ENCODE measurements at regions not wholly inside any gene's neighbourhood (a gene's known extent, or its start where the extent isn't known, plus 50 kb on each side); places are given as distances from the start of the nearest gene placed in this dataset.

- TF ChIP-seq OSR1 (CRISPR knock-in tag; IDR thresholded peaks at IDR 0.05) (no peak), ZFP30 (CRISPR knock-in tag; IDR thresholded peaks at IDR 0.05) (no peak), ZNF70 (CRISPR knock-in tag; IDR thresholded peaks at IDR 0.05) (no peak), ZNF8 (CRISPR knock-in tag; IDR thresholded peaks at IDR 0.05) (no peak), CSRNP3 (CRISPR knock-in tag; IDR thresholded peaks at IDR 0.05) (no peak), ESRRG (CRISPR knock-in tag; IDR thresholded peaks at IDR 0.05) (no peak)
- TF ChIP-seq, protein P1, sequence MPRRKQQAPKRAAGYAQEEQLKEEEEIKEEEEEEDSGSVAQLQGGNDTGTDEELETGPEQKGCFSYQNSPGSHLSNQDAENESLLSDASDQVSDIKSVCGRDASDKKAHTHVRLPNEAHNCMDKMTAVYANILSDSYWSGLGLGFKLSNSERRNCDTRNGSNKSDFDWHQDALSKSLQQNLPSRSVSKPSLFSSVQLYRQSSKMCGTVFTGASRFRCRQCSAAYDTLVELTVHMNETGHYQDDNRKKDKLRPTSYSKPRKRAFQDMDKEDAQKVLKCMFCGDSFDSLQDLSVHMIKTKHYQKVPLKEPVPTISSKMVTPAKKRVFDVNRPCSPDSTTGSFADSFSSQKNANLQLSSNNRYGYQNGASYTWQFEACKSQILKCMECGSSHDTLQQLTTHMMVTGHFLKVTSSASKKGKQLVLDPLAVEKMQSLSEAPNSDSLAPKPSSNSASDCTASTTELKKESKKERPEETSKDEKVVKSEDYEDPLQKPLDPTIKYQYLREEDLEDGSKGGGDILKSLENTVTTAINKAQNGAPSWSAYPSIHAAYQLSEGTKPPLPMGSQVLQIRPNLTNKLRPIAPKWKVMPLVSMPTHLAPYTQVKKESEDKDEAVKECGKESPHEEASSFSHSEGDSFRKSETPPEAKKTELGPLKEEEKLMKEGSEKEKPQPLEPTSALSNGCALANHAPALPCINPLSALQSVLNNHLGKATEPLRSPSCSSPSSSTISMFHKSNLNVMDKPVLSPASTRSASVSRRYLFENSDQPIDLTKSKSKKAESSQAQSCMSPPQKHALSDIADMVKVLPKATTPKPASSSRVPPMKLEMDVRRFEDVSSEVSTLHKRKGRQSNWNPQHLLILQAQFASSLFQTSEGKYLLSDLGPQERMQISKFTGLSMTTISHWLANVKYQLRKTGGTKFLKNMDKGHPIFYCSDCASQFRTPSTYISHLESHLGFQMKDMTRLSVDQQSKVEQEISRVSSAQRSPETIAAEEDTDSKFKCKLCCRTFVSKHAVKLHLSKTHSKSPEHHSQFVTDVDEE (CRISPR knock-in tag; IDR thresholded peaks at IDR 0.05) = no peak
Observed at GRCh38 chr17:36723459-36724025, 122.2 kb downstream of the MRM1 start (continued).

DNA sequence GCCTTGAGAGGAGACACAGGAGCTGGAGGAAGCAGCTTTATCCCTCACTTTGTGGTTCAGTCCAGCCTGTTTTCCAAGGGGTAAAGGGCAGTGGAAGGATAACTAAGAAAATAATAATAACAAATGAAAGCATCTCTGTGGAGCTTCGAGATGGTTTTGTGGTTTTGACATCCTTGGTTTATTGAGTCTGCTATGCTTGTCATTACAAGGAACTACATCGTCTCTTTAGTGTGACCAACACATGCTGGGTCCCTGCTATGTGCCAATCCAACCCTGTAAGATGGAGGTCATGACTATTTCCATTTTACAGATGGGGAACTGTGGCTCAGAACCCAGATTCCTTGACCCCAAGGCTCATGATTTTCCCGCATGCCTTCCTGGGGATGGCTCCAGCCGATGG lies 124.8 kb downstream of the MRM1 start:
- TF ChIP-seq, protein P2, sequence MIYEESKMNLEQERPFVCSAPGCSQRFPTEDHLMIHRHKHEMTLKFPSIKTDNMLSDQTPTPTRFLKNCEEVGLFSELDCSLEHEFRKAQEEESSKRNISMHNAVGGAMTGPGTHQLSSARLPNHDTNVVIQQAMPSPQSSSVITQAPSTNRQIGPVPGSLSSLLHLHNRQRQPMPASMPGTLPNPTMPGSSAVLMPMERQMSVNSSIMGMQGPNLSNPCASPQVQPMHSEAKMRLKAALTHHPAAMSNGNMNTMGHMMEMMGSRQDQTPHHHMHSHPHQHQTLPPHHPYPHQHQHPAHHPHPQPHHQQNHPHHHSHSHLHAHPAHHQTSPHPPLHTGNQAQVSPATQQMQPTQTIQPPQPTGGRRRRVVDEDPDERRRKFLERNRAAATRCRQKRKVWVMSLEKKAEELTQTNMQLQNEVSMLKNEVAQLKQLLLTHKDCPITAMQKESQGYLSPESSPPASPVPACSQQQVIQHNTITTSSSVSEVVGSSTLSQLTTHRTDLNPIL (CRISPR knock-in tag; IDR thresholded peaks at IDR 0.05; ENCODE audit: low read depth) = no peak
- TF ChIP-seq ZFP30 (CRISPR knock-in tag; IDR thresholded peaks at IDR 0.05) (no peak), ZFP3 (CRISPR knock-in tag; IDR thresholded peaks at IDR 0.05) (no peak), RARB (CRISPR knock-in tag; IDR thresholded peaks at IDR 0.05) (no peak), BACH2 (CRISPR knock-in tag; IDR thresholded peaks at IDR 0.05; ENCODE audit: borderline replicate concordance) (no peak), ARNTL (CRISPR knock-in tag; IDR thresholded peaks at IDR 0.05; ENCODE audit: borderline replicate concordance, low read depth) (no peak), PPARA (CRISPR knock-in tag; IDR thresholded peaks at IDR 0.05; ENCODE audit: borderline replicate concordance) (no peak), CSDC2 (CRISPR knock-in tag; IDR thresholded peaks at IDR 0.05) (no peak)
- TF ChIP-seq, protein P1 (CRISPR knock-in tag; IDR thresholded peaks at IDR 0.05) = no peak
- ATAC-seq = no peak

DNA sequence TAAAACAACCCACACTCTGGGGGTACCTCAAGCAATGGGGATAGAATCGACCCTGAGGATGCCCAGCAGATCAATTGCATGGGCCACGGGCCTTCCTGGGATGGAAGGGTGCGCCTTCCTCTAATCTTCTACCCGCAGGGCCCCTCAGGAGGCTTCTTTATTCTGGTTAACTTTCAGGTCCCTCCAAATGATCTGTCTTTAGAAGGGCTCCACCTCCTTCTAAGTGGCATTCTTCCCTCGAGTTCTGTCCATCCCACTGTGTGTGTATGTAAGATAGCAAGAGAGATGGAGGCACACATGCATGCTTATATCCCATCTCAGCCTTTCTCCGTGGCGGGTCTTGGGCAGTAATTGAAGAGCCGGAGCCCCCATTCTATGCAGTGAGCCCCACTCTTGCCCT lies 125.7 kb downstream of the MRM1 start:
- no peak for ATAC-seq
- TF ChIP-seq ESRRG (CRISPR knock-in tag; IDR thresholded peaks at IDR 0.05) (no peak), GLIS3 (CRISPR knock-in tag; IDR thresholded peaks at IDR 0.05) (no peak), PPARA (CRISPR knock-in tag; IDR thresholded peaks at IDR 0.05; ENCODE audit: borderline replicate concordance) (no peak), BACH2 (CRISPR knock-in tag; IDR thresholded peaks at IDR 0.05; ENCODE audit: borderline replicate concordance) (no peak), ZFP30 (CRISPR knock-in tag; IDR thresholded peaks at IDR 0.05) (no peak), TCF4 (CRISPR knock-in tag; IDR thresholded peaks at IDR 0.05; ENCODE audit: borderline replicate concordance) (no peak), ZNF8 (CRISPR knock-in tag; IDR thresholded peaks at IDR 0.05) (no peak), ZNF565 (CRISPR knock-in tag; conservative IDR thresholded peaks at IDR 0.05; ENCODE audit: low read depth) (no peak), ZC3H10 (CRISPR knock-in tag; IDR thresholded peaks at IDR 0.05) (no peak), CSRNP3 (CRISPR knock-in tag; IDR thresholded peaks at IDR 0.05) (no peak)
- TF ChIP-seq, protein P3, sequence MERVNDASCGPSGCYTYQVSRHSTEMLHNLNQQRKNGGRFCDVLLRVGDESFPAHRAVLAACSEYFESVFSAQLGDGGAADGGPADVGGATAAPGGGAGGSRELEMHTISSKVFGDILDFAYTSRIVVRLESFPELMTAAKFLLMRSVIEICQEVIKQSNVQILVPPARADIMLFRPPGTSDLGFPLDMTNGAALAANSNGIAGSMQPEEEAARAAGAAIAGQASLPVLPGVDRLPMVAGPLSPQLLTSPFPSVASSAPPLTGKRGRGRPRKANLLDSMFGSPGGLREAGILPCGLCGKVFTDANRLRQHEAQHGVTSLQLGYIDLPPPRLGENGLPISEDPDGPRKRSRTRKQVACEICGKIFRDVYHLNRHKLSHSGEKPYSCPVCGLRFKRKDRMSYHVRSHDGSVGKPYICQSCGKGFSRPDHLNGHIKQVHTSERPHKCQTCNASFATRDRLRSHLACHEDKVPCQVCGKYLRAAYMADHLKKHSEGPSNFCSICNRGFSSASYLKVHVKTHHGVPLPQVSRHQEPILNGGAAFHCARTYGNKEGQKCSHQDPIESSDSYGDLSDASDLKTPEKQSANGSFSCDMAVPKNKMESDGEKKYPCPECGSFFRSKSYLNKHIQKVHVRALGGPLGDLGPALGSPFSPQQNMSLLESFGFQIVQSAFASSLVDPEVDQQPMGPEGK (CRISPR knock-in tag; IDR thresholded peaks at IDR 0.05; ENCODE audit: borderline replicate concordance) = no peak
